Natural killer cell (primary cell): ENCODE measurements at regions not wholly inside any gene's neighbourhood (a gene's known extent, or its start where the extent isn't known, plus 50 kb on each side); places are given as distances from the start of the nearest gene placed in this dataset.

Source experiments
- ATAC-seq, 3 donors: fragments of 150-1000 bp in 2 of 3; fragments of 200-7000 bp in 1 of 3; cut with Tn5 transposase; 1 replicate in 1 of 3; 2 replicates in 2 of 3; pipeline ENCODE4 v1.10.0; 2021; ENCODE audit warnings: mild to moderate bottlenecking in 2 of 3, moderate library complexity in 2 of 3
- DNase-seq, 2 donors: peaks; one replicate each; pipeline versions ENCODE4 v3.0.0 to v3.0.0-alpha.2; 2013 to 2021; ENCODE audit warnings: mixed read lengths in 1 of 2
- H3K27ac ChIP-seq: one replicate; pipeline ENCODE4 v1.5.1; 2013; ENCODE audit warnings: mild to moderate bottlenecking, low read length
- H3K27me3 ChIP-seq: one replicate; pipeline ENCODE4 v1.6.1; 2013; ENCODE audit warnings: low read length; ENCODE audit not compliant: control insufficient read depth, insufficient read depth
- H3K36me3 ChIP-seq: one replicate; pipeline ENCODE4 v1.6.1; 2013; ENCODE audit warnings: low read length; ENCODE audit not compliant: control insufficient read depth, insufficient read depth
- H3K4me1 ChIP-seq: one replicate; pipeline ENCODE4 v1.6.1; 2013; ENCODE audit warnings: low read length; ENCODE audit not compliant: control insufficient read depth, insufficient read depth
- H3K4me3 ChIP-seq: one replicate; pipeline ENCODE4 v1.5.1; 2013; ENCODE audit warnings: low read length
- H3K9me3 ChIP-seq: one replicate; pipeline ENCODE4 v1.6.1; 2013; ENCODE audit warnings: low read length; ENCODE audit not compliant: control insufficient read depth, insufficient read depth
- H3K27ac Mint-ChIP-seq, 2 donors: one replicate each; pipeline ENCODE4 v1.8.0; 2022; ENCODE audit warnings: mild to moderate bottlenecking in 2 of 2, mixed read lengths in 2 of 2, moderate library complexity in 1 of 2
- H3K27me3 Mint-ChIP-seq, 2 donors: one replicate each; pipeline ENCODE4 v1.8.0; 2022; ENCODE audit warnings: low read depth in 2 of 2, mixed read lengths in 2 of 2
- H3K36me3 Mint-ChIP-seq: one replicate; pipeline ENCODE4 v1.8.0; 2022; ENCODE audit warnings: mixed read lengths
- H3K4me1 Mint-ChIP-seq, 2 donors: one replicate each; pipeline ENCODE4 v1.8.0; 2022; ENCODE audit warnings: mixed read lengths in 2 of 2
- H3K4me3 Mint-ChIP-seq: one replicate; pipeline ENCODE4 v1.8.0; 2022; ENCODE audit warnings: mild to moderate bottlenecking, moderate library complexity, mixed read lengths
- H3K9me3 Mint-ChIP-seq, 2 donors: one replicate each; pipeline ENCODE4 v1.8.0; 2022; ENCODE audit warnings: mixed read lengths in 2 of 2
- CTCF ChIP-seq: fragments of 200-600 bp; IDR thresholded peaks from one replicate; pipeline ENCODE4 v1.8.0; 2022; ENCODE audit warnings: antibody characterized with exemption
- WGBS: methylation state at CpG from one replicate; pipeline ENCODE4 v1.1.7; 2013; ENCODE audit warnings: missing lambda C conversion rate; ENCODE audit not compliant: insufficient coverage; 5-methylcytosine and 5-hydroxymethylcytosine counted together
- intact Hi-C: fragments of 100-400 bp; cut with micrococcal nuclease; formaldehyde crosslinking; loops from one replicate; pipeline ENCODE4 v1.14.2; 2022

DNA sequence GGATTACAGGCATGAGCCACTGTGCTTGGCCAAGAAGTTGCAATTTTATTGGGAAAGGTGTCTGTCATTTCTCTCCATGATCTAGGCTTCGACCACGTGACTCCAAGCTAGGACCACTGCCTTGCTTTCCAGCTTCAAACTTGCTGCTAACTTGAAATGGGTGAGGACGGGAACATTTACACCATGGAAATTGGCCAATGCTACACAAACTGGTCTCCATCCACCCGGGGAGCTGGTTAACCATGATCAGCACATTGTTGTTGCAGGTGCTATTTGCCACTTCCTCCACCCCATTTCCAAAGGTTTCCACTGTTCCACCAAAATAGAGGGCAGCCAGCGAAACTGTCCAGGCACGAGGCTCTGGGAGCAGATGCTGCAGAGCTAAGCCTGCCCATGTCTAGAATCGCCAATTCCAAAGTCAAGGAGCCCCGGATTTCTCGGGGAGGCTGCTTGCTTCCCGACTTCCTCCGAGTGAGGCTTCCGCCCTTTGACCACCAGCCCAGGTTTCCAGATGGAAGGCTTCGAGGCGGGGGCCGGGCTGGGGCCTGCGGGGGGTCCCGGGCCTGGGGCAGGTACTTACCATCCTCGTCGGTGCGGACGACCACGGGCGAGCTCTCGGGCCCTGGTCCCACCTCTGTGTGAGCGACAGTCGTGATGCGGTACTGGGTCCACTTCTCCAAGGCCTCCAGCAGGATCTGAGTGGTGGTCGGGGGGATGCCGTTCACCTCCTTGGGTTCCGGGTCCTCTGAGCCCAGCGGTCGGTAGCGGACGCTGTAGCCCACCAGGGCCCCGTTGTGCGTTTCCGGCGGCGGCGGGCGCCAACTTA lies 109.7 kb downstream of the PTPRS start:
- Mint-ChIP-seq H3K4me3 (no peak overlapping the region), H3K4me1 (peaks cover 0 to 8% of the 10 kb centered on the region in 2 donors), H3K27ac (no peak overlapping the region), H3K9me3 (no peaks in the 10 kb centered on the region), H3K27me3 (peaks cover 15 to 16% of the 10 kb centered on the region in 2 donors), H3K36me3 (no peaks in the 10 kb centered on the region)
- no peaks in the 10 kb centered on the region for H3K9me3 ChIP-seq
- intact Hi-C loops, result no loop called here
- H3K27ac ChIP-seq, result no peak overlapping the region
- H3K36me3 ChIP-seq, result no peaks in the 10 kb centered on the region
- H3K4me1 ChIP-seq, result no peaks in the 10 kb centered on the region
- no peaks in the 10 kb centered on the region for H3K27me3 ChIP-seq
- no peak overlapping the region for H3K4me3 ChIP-seq
- ATAC-seq (no peak), DNase-seq (no peak)
- TF ChIP-seq CTCF, result no peak
- 95% methylated on average over 36 of the region's 41 CpGs for WGBS

DNA sequence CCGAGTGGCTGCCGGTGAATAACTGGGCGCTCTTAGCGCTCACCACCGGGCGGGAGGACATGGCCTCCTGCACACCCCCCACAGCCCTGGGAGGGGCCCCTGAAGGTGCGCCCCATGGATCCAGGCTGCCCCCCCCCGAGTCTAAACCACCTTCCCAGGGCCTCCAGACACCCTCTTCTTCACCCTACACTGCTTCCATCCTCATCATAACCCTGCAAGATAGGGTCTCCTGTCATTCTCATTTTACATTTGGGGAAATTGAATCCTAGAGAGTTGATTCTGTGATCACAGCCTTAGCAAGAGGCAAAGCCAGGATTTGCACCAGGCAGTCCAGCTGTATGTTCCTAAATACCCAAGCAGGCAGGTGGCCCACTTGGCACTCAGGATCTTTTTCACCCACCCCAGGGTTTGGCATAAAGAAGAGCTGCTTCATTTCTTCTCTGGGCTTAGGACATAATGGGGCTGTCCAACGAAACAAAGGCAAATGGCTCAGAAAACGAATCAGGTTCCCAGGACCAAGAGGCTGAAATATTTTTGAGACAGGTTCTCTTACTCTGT lies 110.8 kb downstream of the PTPRS start:
- WGBS, result 40% methylated on average over 10 of the region's 10 CpGs

GRCh38 chr19:5228932-5229777 lies 111.5 kb downstream of the PTPRS start:
- Mint-ChIP-seq H3K4me1 (peaks cover 0 to 8% of the 10 kb centered on the region in 2 donors), H3K4me3 (no peak overlapping the region), H3K27ac (no peak overlapping the region), H3K9me3 (no peaks in the 10 kb centered on the region), H3K36me3 (no peaks in the 10 kb centered on the region), H3K27me3 (peaks cover 15 to 16% of the 10 kb centered on the region in 2 donors)
- peak in 1 of 3 donors; percentile 17 for ATAC-seq
- WGBS, result 48% methylated on average over 72 of the region's 72 CpGs
- DNase-seq, result no peak
- intact Hi-C loops, result no loop called here
- Histone ChIP-seq H3K36me3 (no peaks in the 10 kb centered on the region), H3K27ac (no peak overlapping the region), H3K4me1 (no peaks in the 10 kb centered on the region), H3K27me3 (no peaks in the 10 kb centered on the region), H3K4me3 (no peak overlapping the region), H3K9me3 (no peaks in the 10 kb centered on the region)
- TF ChIP-seq CTCF, result no peak

More for the DNA sequence above, 110.8 kb downstream of the PTPRS start:
- no peaks in the 10 kb centered on the region for H3K4me1 ChIP-seq
- intact Hi-C loops, result no loop called here
- H3K4me3 Mint-ChIP-seq, result no peak overlapping the region
- no peaks in the 10 kb centered on the region for H3K36me3 ChIP-seq
- DNase-seq (no peak), ATAC-seq (no peak)
- H3K9me3 Mint-ChIP-seq, result no peaks in the 10 kb centered on the region
- no peaks in the 10 kb centered on the region for H3K9me3 ChIP-seq
- H3K27ac ChIP-seq, result no peak overlapping the region
- H3K27me3 ChIP-seq, result no peaks in the 10 kb centered on the region
- peaks cover 15 to 16% of the 10 kb centered on the region in 2 donors for H3K27me3 Mint-ChIP-seq
- no peak overlapping the region for H3K27ac Mint-ChIP-seq
- no peak overlapping the region for H3K4me3 ChIP-seq
- no peak for TF ChIP-seq CTCF
- H3K4me1 Mint-ChIP-seq, result peaks cover 0 to 8% of the 10 kb centered on the region in 2 donors
- no peaks in the 10 kb centered on the region for H3K36me3 Mint-ChIP-seq
